OCI-LY1 (cell line): ENCODE measurements at regions not wholly inside any gene's neighbourhood (a gene's known extent, or its start where the extent isn't known, plus 50 kb on each side); places are given as distances from the start of the nearest gene placed in this dataset.

Experiments used
- H2AFZ ChIP-seq: fragments of 200-600 bp; sonication (generic), shearing (Covaris generic); 2 replicates; pipeline ENCODE4 v1.6.0; 2014; ENCODE audit warnings: antibody characterized with exemption, mild to moderate bottlenecking, low read length
- H3F3A ChIP-seq: fragments of 200-600 bp; sonication (generic), shearing (Covaris generic); 2 replicates; pipeline ENCODE4 v1.6.0; 2014; ENCODE audit warnings: mild to moderate bottlenecking, antibody characterized with exemption, low read length, moderate library complexity; ENCODE audit not compliant: insufficient read depth
- H3K27ac ChIP-seq: fragments of 200-600 bp; sonication (generic); 2 replicates; pipeline ENCODE4 v1.5.1; 2014; ENCODE audit warnings: low read length, mixed run types, mild to moderate bottlenecking, low read depth; ENCODE audit not compliant: poor library complexity, severe bottlenecking
- H3K27me3 ChIP-seq: fragments of 200-600 bp; sonication (generic); 2 replicates; pipeline ENCODE4 v1.6.0; 2014; ENCODE audit warnings: antibody characterized with exemption, mild to moderate bottlenecking, low read length, moderate library complexity; ENCODE audit not compliant: insufficient read depth
- H3K36me3 ChIP-seq: fragments of 200-600 bp; sonication (generic); 2 replicates; pipeline ENCODE4 v1.6.1; 2014; ENCODE audit warnings: mild to moderate bottlenecking, antibody characterized with exemption, low read length, moderate library complexity, mixed read lengths; ENCODE audit not compliant: insufficient read depth
- H3K4me1 ChIP-seq: fragments of 200-600 bp; sonication (generic); 2 replicates; pipeline ENCODE4 v1.5.1; 2014; ENCODE audit warnings: mild to moderate bottlenecking, low read length, moderate library complexity; ENCODE audit not compliant: insufficient read depth, severe bottlenecking
- H3K4me2 ChIP-seq: fragments of 200-600 bp; sonication (generic), shearing (Covaris generic); 2 replicates; pipeline ENCODE4 v1.6.1; 2014; ENCODE audit warnings: low read length
- H3K4me3 ChIP-seq: fragments of 200-600 bp; sonication (generic); 2 replicates; pipeline ENCODE4 v1.5.1; 2014; ENCODE audit warnings: low read length, low read depth, mild to moderate bottlenecking, mixed read lengths; ENCODE audit not compliant: poor library complexity, severe bottlenecking
- H3K79me2 ChIP-seq: fragments of 200-600 bp; shearing (Covaris generic); 2 replicates; pipeline ENCODE4 v1.6.1; 2016; ENCODE audit warnings: mixed run types, low read length, mixed read lengths; ENCODE audit not compliant: insufficient read depth
- H3K9ac ChIP-seq: fragments of 200-600 bp; sonication (generic), shearing (Covaris generic); 2 replicates; pipeline ENCODE4 v1.6.1; 2014; ENCODE audit warnings: mild to moderate bottlenecking, low read length, mixed read lengths
- H3K9me2 ChIP-seq: fragments of 200-600 bp; sonication (generic), shearing (Covaris generic); 2 replicates; pipeline ENCODE4 v1.6.1; 2014; ENCODE audit warnings: low read depth, mild to moderate bottlenecking, low read length, mixed read lengths
- H3K9me3 ChIP-seq: fragments of 200-600 bp; shearing (Covaris generic); 2 replicates; pipeline ENCODE4 v1.6.1; 2014; ENCODE audit warnings: low read length, mixed read lengths
- H4K20me1 ChIP-seq: fragments of 200-600 bp; sonication (generic), shearing (Covaris generic); 2 replicates; pipeline ENCODE4 v1.6.0; 2016; ENCODE audit warnings: mild to moderate bottlenecking, low read length; ENCODE audit not compliant: insufficient read depth
- CTCF ChIP-seq: fragments of 200-600 bp; sonication (generic), shearing (Covaris generic); IDR thresholded peaks from 2 replicates; pipeline ENCODE4 v1.5.1; 2017; ENCODE audit warnings: mild to moderate bottlenecking, antibody characterized with exemption, low read length, moderate library complexity, mixed read lengths
- EZH2 ChIP-seq: fragments of 200-600 bp; sonication (generic), shearing (Covaris generic); IDR thresholded peaks from 2 replicates; pipeline ENCODE4 v1.8.0; 2017; ENCODE audit warnings: borderline replicate concordance, mixed run types, mild to moderate bottlenecking, antibody characterized with exemption, low read length, moderate library complexity, mixed read lengths

DNA sequence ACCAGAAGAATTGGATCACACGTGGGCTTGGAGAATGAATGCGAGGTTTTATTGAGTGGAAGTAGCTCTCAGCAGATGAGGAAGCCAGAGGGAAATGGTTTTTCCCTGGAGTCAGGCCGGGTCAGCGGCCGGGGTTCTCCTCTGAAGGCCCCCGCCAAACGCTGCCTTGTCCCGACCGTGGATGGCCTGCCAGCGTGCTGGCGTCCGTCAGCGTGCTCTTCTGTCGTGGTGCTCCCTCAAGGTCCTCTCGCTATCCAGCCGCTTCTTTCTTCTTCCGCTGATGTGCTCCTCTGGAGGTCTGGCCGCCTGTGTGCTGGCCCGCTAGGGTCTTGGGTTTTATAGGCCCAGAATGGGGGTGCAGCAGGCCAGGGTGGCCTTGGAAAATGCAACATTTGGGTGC lies 632.2 kb downstream of the TRAM1L1 start:
- H3F3A ChIP-seq, result no peaks in the 10 kb centered on the region
- H3K4me3 ChIP-seq, result no peak overlapping the region
- H3K79me2 ChIP-seq, result no peaks in the 10 kb centered on the region
- no peaks in the 10 kb centered on the region for H4K20me1 ChIP-seq
- H2AFZ ChIP-seq, result no peak overlapping the region
- H3K9me3 ChIP-seq, result no peaks in the 10 kb centered on the region
- H3K9ac ChIP-seq, result no peak overlapping the region
- no peak overlapping the region for H3K27ac ChIP-seq
- no peaks in the 10 kb centered on the region for H3K4me1 ChIP-seq
- H3K9me2 ChIP-seq, result no peaks in the 10 kb centered on the region
- no peaks in the 10 kb centered on the region for H3K27me3 ChIP-seq
- no peak for TF ChIP-seq EZH2
- no peak for TF ChIP-seq CTCF
- no peaks in the 10 kb centered on the region for H3K36me3 ChIP-seq
- no peak overlapping the region for H3K4me2 ChIP-seq

DNA sequence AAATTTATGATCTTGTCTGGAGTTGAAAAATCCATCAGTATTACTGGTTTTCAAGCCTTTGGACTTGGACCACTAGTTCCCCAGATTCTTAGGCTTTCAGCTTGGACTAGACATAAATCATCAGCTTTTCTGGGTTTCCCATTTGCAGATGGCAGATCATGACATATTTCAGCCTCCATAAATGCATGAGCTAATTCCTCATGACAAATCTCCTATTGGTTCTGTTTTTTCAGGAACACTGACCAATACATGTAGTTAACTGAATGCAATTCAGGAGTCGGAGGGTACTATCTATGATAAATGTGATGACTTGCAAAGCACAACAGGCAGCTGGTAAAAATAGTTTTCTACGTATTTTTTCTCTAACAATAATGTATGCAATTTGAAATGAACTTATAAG lies 635.6 kb downstream of the TRAM1L1 start:
- Histone ChIP-seq H3K4me3 (no peak overlapping the region), H3K36me3 (no peaks in the 10 kb centered on the region), H3K9me3 (no peaks in the 10 kb centered on the region), H3K27ac (no peak overlapping the region), H3K4me2 (no peak overlapping the region), H3K79me2 (no peaks in the 10 kb centered on the region), H3K27me3 (no peaks in the 10 kb centered on the region), H3K4me1 (no peaks in the 10 kb centered on the region), H3F3A (no peaks in the 10 kb centered on the region), H4K20me1 (no peaks in the 10 kb centered on the region), H2AFZ (no peak overlapping the region), H3K9me2 (no peaks in the 10 kb centered on the region), H3K9ac (no peak overlapping the region)
- TF ChIP-seq CTCF, result no peak
- no peak for TF ChIP-seq EZH2

DNA sequence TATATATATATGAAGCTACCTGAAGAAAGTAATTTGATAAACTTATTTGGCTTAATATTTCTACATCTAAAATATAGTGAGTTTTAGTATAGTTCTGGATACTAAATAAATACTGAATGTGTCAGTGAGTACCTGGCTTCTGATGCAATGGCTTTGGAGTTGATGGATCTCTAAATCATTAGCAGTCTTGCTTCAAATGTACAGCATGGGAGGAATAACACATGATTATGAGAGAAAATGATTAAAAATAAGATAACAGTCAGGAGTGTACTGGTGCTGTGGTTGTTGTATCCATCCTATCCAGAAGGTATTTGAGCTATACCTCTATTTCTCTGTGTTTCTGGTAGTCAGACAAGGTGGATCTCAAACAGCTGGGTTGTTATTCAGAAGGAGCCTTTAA lies 641.3 kb downstream of the TRAM1L1 start:
- H3F3A ChIP-seq, result no peaks in the 10 kb centered on the region
- no peaks in the 10 kb centered on the region for H3K27me3 ChIP-seq
- TF ChIP-seq EZH2, result no peak
- TF ChIP-seq CTCF, result no peak
- H3K27ac ChIP-seq, result no peak overlapping the region
- H3K4me2 ChIP-seq, result no peak overlapping the region
- H3K9me2 ChIP-seq, result no peaks in the 10 kb centered on the region
- H4K20me1 ChIP-seq, result no peaks in the 10 kb centered on the region
- H3K79me2 ChIP-seq, result no peaks in the 10 kb centered on the region
- H3K4me1 ChIP-seq, result no peaks in the 10 kb centered on the region
- H3K9ac ChIP-seq, result no peak overlapping the region
- no peaks in the 10 kb centered on the region for H3K9me3 ChIP-seq
- H3K36me3 ChIP-seq, result no peaks in the 10 kb centered on the region
- no peak overlapping the region for H3K4me3 ChIP-seq
- H2AFZ ChIP-seq, result no peak overlapping the region
